ENCODE measurements at regions not wholly inside any gene's neighbourhood (a gene's known extent, or its start where the extent isn't known, plus 50 kb on each side); places are given as distances from the start of the nearest gene placed in this dataset.

- H3K4me3 ChIP-seq: no peak overlapping the region
- no peak overlapping the region for H3K27ac ChIP-seq
- no peak for DNase-seq
- no peaks in the 10 kb centered on the region for H3K4me1 ChIP-seq
- no peaks in the 10 kb centered on the region for H3K36me3 ChIP-seq
- H3K9ac ChIP-seq (ENCODE audit: low read depth in 2 of 2, low read length in 2 of 2): no peak overlapping the region
- H3K27me3 ChIP-seq: no peaks in the 10 kb centered on the region
- intact Hi-C loops (cut with DNase I): no loop called here
- TF ChIP-seq CTCF (IDR thresholded peaks at IDR 0.05): no peak
- H3K9me3 ChIP-seq: no peaks in the 10 kb centered on the region
These were observed 261.9 kb upstream of the ANKH start for GRCh38 chr5:15133456-15133965.

- H3K27me3 ChIP-seq: no peaks in the 10 kb centered on the region
- no peaks in the 10 kb centered on the region for H3K4me1 ChIP-seq
- no peak for DNase-seq
- no peak overlapping the region for H3K9ac ChIP-seq (ENCODE audit: low read depth in 2 of 2, low read length in 2 of 2)
- no peak for TF ChIP-seq CTCF (IDR thresholded peaks at IDR 0.05)
- H3K27ac ChIP-seq: no peak overlapping the region
- no peak overlapping the region for H3K4me3 ChIP-seq
- intact Hi-C loops (cut with DNase I): no loop called here
- H3K36me3 ChIP-seq: no peaks in the 10 kb centered on the region
- no peaks in the 10 kb centered on the region for H3K9me3 ChIP-seq
These were observed 261.3 kb upstream of the ANKH start for GRCh38 chr5:15132816-15133405.

- TF ChIP-seq CTCF (IDR thresholded peaks at IDR 0.05): no peak
- intact Hi-C loops (cut with DNase I): no loop called here
- Histone ChIP-seq H3K27me3 (no peaks in the 10 kb centered on the region), H3K36me3 (no peaks in the 10 kb centered on the region), H3K9ac (ENCODE audit: low read depth in 2 of 2, low read length in 2 of 2) (no peak overlapping the region), H3K9me3 (no peaks in the 10 kb centered on the region), H3K4me1 (no peaks in the 10 kb centered on the region), H3K4me3 (no peak overlapping the region), H3K27ac (no peak overlapping the region)
- no peak for DNase-seq
These were observed 260.3 kb upstream of the ANKH start for GRCh38 chr5:15131909-15132308.

GRCh38 chr5:15124871-15125568, 253.4 kb upstream of the ANKH start:
- no peak for DNase-seq
- no peaks in the 10 kb centered on the region for H3K36me3 ChIP-seq
- H3K9me3 ChIP-seq: no peaks in the 10 kb centered on the region
- intact Hi-C loops (cut with DNase I): no loop called here
- no peak for TF ChIP-seq CTCF (IDR thresholded peaks at IDR 0.05)
- no peak overlapping the region for H3K4me3 ChIP-seq
- no peaks in the 10 kb centered on the region for H3K27me3 ChIP-seq
- no peak overlapping the region for H3K27ac ChIP-seq
- no peak overlapping the region for H3K9ac ChIP-seq (ENCODE audit: low read depth in 2 of 2, low read length in 2 of 2)
- no peaks in the 10 kb centered on the region for H3K4me1 ChIP-seq

- no peak for TF ChIP-seq CTCF (IDR thresholded peaks at IDR 0.05)
- no peaks in the 10 kb centered on the region for H3K36me3 ChIP-seq
- no peak for DNase-seq
- H3K27ac ChIP-seq: no peak overlapping the region
- H3K9me3 ChIP-seq: no peaks in the 10 kb centered on the region
- H3K9ac ChIP-seq (ENCODE audit: low read depth in 2 of 2, low read length in 2 of 2): no peak overlapping the region
- no peaks in the 10 kb centered on the region for H3K27me3 ChIP-seq
- intact Hi-C loops (cut with DNase I): no loop called here
- no peaks in the 10 kb centered on the region for H3K4me1 ChIP-seq
- H3K4me3 ChIP-seq: no peak overlapping the region
These were observed 252.9 kb upstream of the ANKH start for GRCh38 chr5:15124461-15124860.
